HepG2 (cell line): ENCODE measurements at regions not wholly inside any gene's neighbourhood (a gene's known extent, or its start where the extent isn't known, plus 50 kb on each side); places are given as distances from the start of the nearest gene placed in this dataset.

Experiments
- ATAC-seq: fragments of 200-7000 bp; cut with Tn5 transposase; 3 replicates; pipeline ENCODE4 v1.9.1; 2020; ENCODE audit warnings: mild to moderate bottlenecking, moderate library complexity
- BruUV-seq: library from RNA; stranded (reverse); fragments of 400-500 nt; replicated peaks from 2 replicates; lab custom pipeline; 2021; lab: Mats Ljungman, UMichigan
- CTCF ChIA-PET: fragments of 300-600 bp; formaldehyde crosslinking; extraction: SDS; loops from one replicate; lab custom pipeline; 2021; ENCODE audit warnings: low total read pairs, inconsistent platforms, low intra/inter-chr PET ratio; lab: Yijun Ruan, JAX
- POLR2A ChIA-PET: fragments of 350-600 bp; sonication (Branson Sonifier 250); formaldehyde crosslinking; loops from one replicate; lab custom pipeline; 2020; ENCODE audit warnings: antibody characterized with exemption, inconsistent platforms; lab: Yijun Ruan, JAX
- DNase-seq: peaks from one replicate; pipeline ENCODE4 v3.0.0-alpha.2; 2015; ENCODE audit warnings: low spot score
- FAIRE-seq: peaks from 3 replicates; lab custom pipeline; 2011; peaks lifted over from hg19 to GRCh38; lab: Jason Lieb, UNC
- H2AFZ ChIP-seq: one replicate; pipeline ENCODE4 v1.6.1; 2011; ENCODE audit warnings: low read length, inconsistent platforms
- H3K27ac ChIP-seq: fragments of 300-600 bp; 3 replicates; pipeline ENCODE4 v1.8.0; 2011; ENCODE audit warnings: mixed run types, mild to moderate bottlenecking, mixed read lengths, low read length, inconsistent platforms; ENCODE audit not compliant: insufficient read depth; ENCODE audit errors: extremely low read length
- H3K27me3 ChIP-seq, 2 experiments: fragments of 200-600 bp in 1 of 2; 2 replicates in 1 of 2; 3 replicates in 1 of 2; pipeline versions ENCODE4 v1.6.0 to v1.8.0; 2011; ENCODE audit warnings: low read length in 2 of 2, mild to moderate bottlenecking in 2 of 2, moderate library complexity in 2 of 2, inconsistent platforms in 1 of 2; ENCODE audit not compliant: insufficient read depth in 2 of 2, control insufficient read depth in 1 of 2
- H3K36me3 ChIP-seq, 2 experiments: fragments of 200-600 bp in 1 of 2; replicated peaks in 1 of 2; 2 replicates in 1 of 2; 3 replicates in 1 of 2; pipeline versions ENCODE4 v1.5.1 to v1.8.0; 2011; ENCODE audit warnings: low read length in 2 of 2, inconsistent platforms in 1 of 2; ENCODE audit not compliant: insufficient read depth in 2 of 2, control insufficient read depth in 1 of 2
- H3K4me1 ChIP-seq: 2 replicates; pipeline ENCODE4 v1.5.1; 2012; ENCODE audit warnings: low read length, inconsistent platforms; ENCODE audit not compliant: insufficient read depth
- H3K4me2 ChIP-seq: 2 replicates; pipeline ENCODE4 v1.6.0; 2011; ENCODE audit warnings: low read depth, low read length, inconsistent platforms
- H3K4me3 ChIP-seq, 3 experiments: fragments of 200-600 bp in 1 of 3; sonication (generic), shearing (Covaris generic) in 1 of 3; replicated peaks in 1 of 3; 2 replicates each; pipeline ENCODE4 v1.5.1; 2011 to 2016; ENCODE audit warnings: low read length in 3 of 3, inconsistent platforms in 2 of 3, low read depth in 2 of 3, mild to moderate bottlenecking in 2 of 3, control low read depth in 1 of 3, mixed read lengths in 1 of 3; ENCODE audit not compliant: insufficient read depth in 1 of 3
- H3K79me2 ChIP-seq: one replicate; pipeline ENCODE4 v1.6.1; 2011; ENCODE audit warnings: low read length, inconsistent platforms; ENCODE audit not compliant: insufficient read depth
- H3K9ac ChIP-seq: 2 replicates; pipeline ENCODE4 v1.6.0; 2011; ENCODE audit warnings: mild to moderate bottlenecking, low read depth, low read length, inconsistent platforms; ENCODE audit not compliant: insufficient read depth
- H3K9me3 ChIP-seq: 2 replicates; pipeline ENCODE4 v1.5.1; 2012; ENCODE audit warnings: mild to moderate bottlenecking, low read length
- H4K20me1 ChIP-seq: 2 replicates; pipeline ENCODE4 v1.6.0; 2011; ENCODE audit warnings: inconsistent platforms, mild to moderate bottlenecking, low read length, moderate library complexity; ENCODE audit not compliant: insufficient read depth
- AGO1 ChIP-seq: fragments of 200-400 bp; formaldehyde crosslinking; IDR thresholded peaks from 2 replicates; pipeline ENCODE4 v1.6.1; 2017; ENCODE audit warnings: mild to moderate bottlenecking, low read depth, low read length, moderate library complexity; ENCODE audit not compliant: poor library complexity, severe bottlenecking
- CEBPG ChIP-seq: IDR thresholded peaks from 2 replicates; pipeline ENCODE4 v1.6.1; 2016
- CENPBD1 ChIP-seq: sonication (generic); formaldehyde crosslinking; IDR thresholded peaks from 2 replicates; pipeline ENCODE4 v1.8.0; 2022; ENCODE audit warnings: missing genetic modification reagents, low read depth, mild to moderate bottlenecking, borderline replicate concordance
- KDM2A ChIP-seq: sonication (generic); formaldehyde crosslinking; IDR thresholded peaks from 2 replicates; pipeline ENCODE4 v1.4.0; 2020; ENCODE audit warnings: low read depth, missing genetic modification reagents, borderline replicate concordance
- MLXIP ChIP-seq: sonication (generic); formaldehyde crosslinking; IDR thresholded peaks from 2 replicates; pipeline ENCODE4 v1.9.0; 2021; ENCODE audit warnings: missing genetic modification reagents, borderline replicate concordance
- NR2C2 ChIP-seq: sonication (generic); formaldehyde crosslinking; IDR thresholded peaks from 2 replicates; pipeline ENCODE4 v1.4.0; 2020; ENCODE audit warnings: missing genetic modification reagents, mild to moderate bottlenecking, moderate library complexity, borderline replicate concordance
- PHB2 ChIP-seq: fragments of 450-650 bp; IDR thresholded peaks from 2 replicates; pipeline ENCODE4 v1.6.1; 2018; ENCODE audit not compliant: partially characterized antibody
- RBM39 ChIP-seq: fragments of 200-400 bp; formaldehyde crosslinking; IDR thresholded peaks from one replicate; pipeline ENCODE4 v1.6.1; 2018; ENCODE audit warnings: antibody characterized with exemption, mild to moderate bottlenecking, low read depth, low read length; ENCODE audit not compliant: poor library complexity, severe bottlenecking
- REXO4 ChIP-seq: sonication (generic); formaldehyde crosslinking; IDR thresholded peaks from 2 replicates; pipeline ENCODE4 v1.8.0; 2022; ENCODE audit warnings: missing genetic modification reagents, mild to moderate bottlenecking, borderline replicate concordance
- SMAD1 ChIP-seq: sonication (generic); formaldehyde crosslinking; IDR thresholded peaks from 2 replicates; pipeline ENCODE4 v1.4.0; 2020; ENCODE audit warnings: missing genetic modification reagents, low read depth, mild to moderate bottlenecking, borderline replicate concordance
- ZMYM2 ChIP-seq: sonication (generic); formaldehyde crosslinking; IDR thresholded peaks from 2 replicates; pipeline ENCODE4 v1.8.0; 2022; ENCODE audit warnings: mild to moderate bottlenecking, missing genetic modification reagents
- ZNF274 ChIP-seq: sonication (generic); formaldehyde crosslinking; IDR thresholded peaks from 2 replicates; pipeline ENCODE4 v1.5.1; 2020; ENCODE audit warnings: mild to moderate bottlenecking, missing genetic modification reagents
- ZNF615 ChIP-seq: sonication (generic); formaldehyde crosslinking; IDR thresholded peaks from 2 replicates; pipeline ENCODE4 v1.5.0; 2020; ENCODE audit warnings: mild to moderate bottlenecking, missing genetic modification reagents, borderline replicate concordance
- ZNF724P ChIP-seq: sonication (generic); formaldehyde crosslinking; IDR thresholded peaks from 2 replicates; pipeline ENCODE4 v1.8.0; 2022; ENCODE audit warnings: missing genetic modification reagents, borderline replicate concordance
- in situ Hi-C: cut with HindIII; loops from 2 replicates; pipeline ENCODE4 v1.10.0; 2017; ENCODE audit warnings: low pct_unique_long_range_greater_than_20kb; ENCODE audit not compliant: extremely low pct_ligation_motif_present
- intact Hi-C: fragments of 100-400 bp; cut with micrococcal nuclease; formaldehyde crosslinking; loops from one replicate; pipeline ENCODE4 v1.10.0; 2022; ENCODE audit not compliant: unreplicated experiment
- TF ChIP-seq, protein P1 (sequence below): sonication (generic); formaldehyde crosslinking; IDR thresholded peaks from 2 replicates; pipeline ENCODE4 v1.4.0; 2020; ENCODE audit warnings: mild to moderate bottlenecking, missing genetic modification reagents, borderline replicate concordance

- H3K27me3 ChIP-seq, result no peaks in the 10 kb centered on the region
- ATAC-seq (no peak), DNase-seq (no peak), FAIRE-seq (no peak)
- no peaks in the 10 kb centered on the region for H3K79me2 ChIP-seq
- H4K20me1 ChIP-seq, result no peaks in the 10 kb centered on the region
- ChIA-PET POLR2A (no interaction called here), CTCF (no interaction called here)
- no peak overlapping the region for H3K4me2 ChIP-seq
- no peak overlapping the region for H3K27ac ChIP-seq
- H3K9ac ChIP-seq, result no peak overlapping the region
- BruUV-seq, result no TSS peak
- no peaks in the 10 kb centered on the region for H3K36me3 ChIP-seq
- no peak overlapping the region for H3K4me3 ChIP-seq
- no peaks in the 10 kb centered on the region for H3K9me3 ChIP-seq
- intact Hi-C loops (no loop called here), in situ Hi-C loops (no loop called here)
- no peak overlapping the region for H2AFZ ChIP-seq
- H3K4me1 ChIP-seq, result no peaks in the 10 kb centered on the region
- TF ChIP-seq MLXIP (CRISPR knock-in tag), result no peak
- no peak for TF ChIP-seq SMAD1
- TF ChIP-seq NR2C2 (CRISPR knock-in tag), result no peak
- no peak for TF ChIP-seq KDM2A (CRISPR knock-in tag)
- no peak for TF ChIP-seq ZNF615 (CRISPR knock-in tag)
- no peak for TF ChIP-seq PHB2
- no peak for TF ChIP-seq RBM39
- no peak for TF ChIP-seq CENPBD1 (CRISPR knock-in tag)
- no peak for TF ChIP-seq ZNF274 (CRISPR knock-in tag)
- TF ChIP-seq ZNF724P (CRISPR knock-in tag), result no peak
- TF ChIP-seq, protein P1, sequence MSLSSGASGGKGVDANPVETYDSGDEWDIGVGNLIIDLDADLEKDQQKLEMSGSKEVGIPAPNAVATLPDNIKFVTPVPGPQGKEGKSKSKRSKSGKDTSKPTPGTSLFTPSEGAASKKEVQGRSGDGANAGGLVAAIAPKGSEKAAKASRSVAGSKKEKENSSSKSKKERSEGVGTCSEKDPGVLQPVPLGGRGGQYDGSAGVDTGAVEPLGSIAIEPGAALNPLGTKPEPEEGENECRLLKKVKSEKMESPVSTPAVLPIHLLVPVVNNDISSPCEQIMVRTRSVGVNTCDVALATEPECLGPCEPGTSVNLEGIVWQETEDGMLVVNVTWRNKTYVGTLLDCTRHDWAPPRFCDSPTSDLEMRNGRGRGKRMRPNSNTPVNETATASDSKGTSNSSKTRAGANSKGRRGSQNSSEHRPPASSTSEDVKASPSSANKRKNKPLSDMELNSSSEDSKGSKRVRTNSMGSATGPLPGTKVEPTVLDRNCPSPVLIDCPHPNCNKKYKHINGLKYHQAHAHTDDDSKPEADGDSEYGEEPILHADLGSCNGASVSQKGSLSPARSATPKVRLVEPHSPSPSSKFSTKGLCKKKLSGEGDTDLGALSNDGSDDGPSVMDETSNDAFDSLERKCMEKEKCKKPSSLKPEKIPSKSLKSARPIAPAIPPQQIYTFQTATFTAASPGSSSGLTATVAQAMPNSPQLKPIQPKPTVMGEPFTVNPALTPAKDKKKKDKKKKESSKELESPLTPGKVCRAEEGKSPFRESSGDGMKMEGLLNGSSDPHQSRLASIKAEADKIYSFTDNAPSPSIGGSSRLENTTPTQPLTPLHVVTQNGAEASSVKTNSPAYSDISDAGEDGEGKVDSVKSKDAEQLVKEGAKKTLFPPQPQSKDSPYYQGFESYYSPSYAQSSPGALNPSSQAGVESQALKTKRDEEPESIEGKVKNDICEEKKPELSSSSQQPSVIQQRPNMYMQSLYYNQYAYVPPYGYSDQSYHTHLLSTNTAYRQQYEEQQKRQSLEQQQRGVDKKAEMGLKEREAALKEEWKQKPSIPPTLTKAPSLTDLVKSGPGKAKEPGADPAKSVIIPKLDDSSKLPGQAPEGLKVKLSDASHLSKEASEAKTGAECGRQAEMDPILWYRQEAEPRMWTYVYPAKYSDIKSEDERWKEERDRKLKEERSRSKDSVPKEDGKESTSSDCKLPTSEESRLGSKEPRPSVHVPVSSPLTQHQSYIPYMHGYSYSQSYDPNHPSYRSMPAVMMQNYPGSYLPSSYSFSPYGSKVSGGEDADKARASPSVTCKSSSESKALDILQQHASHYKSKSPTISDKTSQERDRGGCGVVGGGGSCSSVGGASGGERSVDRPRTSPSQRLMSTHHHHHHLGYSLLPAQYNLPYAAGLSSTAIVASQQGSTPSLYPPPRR, result no peak
- TF ChIP-seq AGO1, result no peak
- no peak for TF ChIP-seq ZMYM2 (CRISPR knock-in tag)
- TF ChIP-seq CEBPG, result no peak
- TF ChIP-seq REXO4, result no peak
Measured at GRCh38 chr3:144275005-144275404, 303.4 kb downstream of the DIPK2A start.
